ENCODE measurements at regions not wholly inside any gene's neighbourhood (a gene's known extent, or its start where the extent isn't known, plus 50 kb on each side); places are given as distances from the start of the nearest gene placed in this dataset.

DNA sequence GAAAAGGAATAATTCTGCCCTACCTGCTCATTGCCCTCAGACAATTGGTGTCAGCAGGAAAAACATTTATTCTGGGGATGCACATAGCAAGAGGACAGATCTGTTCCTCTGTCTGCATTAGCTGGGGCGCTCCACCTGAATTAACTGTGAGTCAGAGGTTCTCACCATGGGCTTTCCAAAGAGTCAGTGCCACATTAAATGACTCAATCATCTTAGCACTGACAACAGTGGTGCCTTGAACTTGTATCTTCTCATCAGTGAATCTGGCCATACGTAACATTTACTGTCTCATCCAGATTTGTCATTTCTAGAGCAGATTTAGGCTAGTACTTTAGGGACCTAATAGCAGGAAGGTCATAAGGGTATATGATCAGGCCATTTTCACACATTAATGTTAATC is 358.1 kb upstream of the CRIM1 start:
- TF ChIP-seq, protein P1, sequence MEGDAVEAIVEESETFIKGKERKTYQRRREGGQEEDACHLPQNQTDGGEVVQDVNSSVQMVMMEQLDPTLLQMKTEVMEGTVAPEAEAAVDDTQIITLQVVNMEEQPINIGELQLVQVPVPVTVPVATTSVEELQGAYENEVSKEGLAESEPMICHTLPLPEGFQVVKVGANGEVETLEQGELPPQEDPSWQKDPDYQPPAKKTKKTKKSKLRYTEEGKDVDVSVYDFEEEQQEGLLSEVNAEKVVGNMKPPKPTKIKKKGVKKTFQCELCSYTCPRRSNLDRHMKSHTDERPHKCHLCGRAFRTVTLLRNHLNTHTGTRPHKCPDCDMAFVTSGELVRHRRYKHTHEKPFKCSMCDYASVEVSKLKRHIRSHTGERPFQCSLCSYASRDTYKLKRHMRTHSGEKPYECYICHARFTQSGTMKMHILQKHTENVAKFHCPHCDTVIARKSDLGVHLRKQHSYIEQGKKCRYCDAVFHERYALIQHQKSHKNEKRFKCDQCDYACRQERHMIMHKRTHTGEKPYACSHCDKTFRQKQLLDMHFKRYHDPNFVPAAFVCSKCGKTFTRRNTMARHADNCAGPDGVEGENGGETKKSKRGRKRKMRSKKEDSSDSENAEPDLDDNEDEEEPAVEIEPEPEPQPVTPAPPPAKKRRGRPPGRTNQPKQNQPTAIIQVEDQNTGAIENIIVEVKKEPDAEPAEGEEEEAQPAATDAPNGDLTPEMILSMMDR (IDR thresholded peaks at IDR 0.05; ENCODE audit: insufficient read depth, low read length), result no peak
- TF ChIP-seq POLR2AphosphoS5 (IDR thresholded peaks at IDR 0.05; ENCODE audit: low read depth) (no peak), GABPA (IDR thresholded peaks at IDR 0.05; ENCODE audit: low read depth) (no peak)

All from HL-60 (cell line).